ENCODE measurements at regions not wholly inside any gene's neighbourhood (a gene's known extent, or its start where the extent isn't known, plus 50 kb on each side); places are given as distances from the start of the nearest gene placed in this dataset.

GRCh38 chr3:27802425-27802824, 80.3 kb upstream of the EOMES start (continued):
- TF ChIP-seq FOXP4 (CRISPR knock-in tag; IDR thresholded peaks at IDR 0.05; ENCODE audit: borderline replicate concordance), result no peak
- no peak for TF ChIP-seq ELF4 (CRISPR knock-in tag; IDR thresholded peaks at IDR 0.05)
- TF ChIP-seq TAF15 (IDR thresholded peaks at IDR 0.05; ENCODE audit: low read depth, low read length), result no peak
- TF ChIP-seq SMARCB1 (IDR thresholded peaks at IDR 0.05; ENCODE audit: insufficient read length, low read depth), result no peak
- no peak for TF ChIP-seq PYGO2 (tag; IDR thresholded peaks at IDR 0.05)
- TF ChIP-seq MED1 (CRISPR knock-in tag; IDR thresholded peaks at IDR 0.05; ENCODE audit: borderline replicate concordance), result no peak
- TF ChIP-seq CHAMP1 (IDR thresholded peaks at IDR 0.05), result no peak

- DNase-seq (ENCODE audit: extremely low read depth in 1 of 4, low spot score in 3 of 4), result no peak
- H3K4me2 ChIP-seq (ENCODE audit: insufficient read depth, low read length), result no peak overlapping the region
- no TSS peak for BruUV-seq (replicated peaks)
- H2AFZ ChIP-seq (ENCODE audit: low read depth, low read length), result no peak overlapping the region
- no peaks in the 10 kb centered on the region for H3K4me1 ChIP-seq (replicated peaks in 1 of 2; ENCODE audit: control insufficient read depth in 2 of 2, insufficient read depth in 2 of 2, low read length in 2 of 2)
- POLR2A ChIA-PET, result interaction anchor here (0.9 kb wide), 1 partner anchor 27 kb away, joined by 3 read pairs; no protein-coding TSS in a partner anchor
- H4K20me1 ChIP-seq (replicated peaks; ENCODE audit: control insufficient read depth, insufficient read depth, low read length), result no peaks in the 10 kb centered on the region
- no peak for ATAC-seq
- in situ Hi-C loops (cut with MboI) (no loop called here), intact Hi-C loops (cut with micrococcal nuclease) (no loop called here)
- H3K4me3 ChIP-seq, result no peak overlapping the region
- no peak overlapping the region for H3K27ac ChIP-seq (ENCODE audit: extremely low read depth, low read depth, low read length)
- CTCF ChIA-PET (ENCODE audit: low intra/inter-chr PET ratio), result no interaction called here
- H3K27me3 ChIP-seq (ENCODE audit: control insufficient read depth in 2 of 2, insufficient read depth in 2 of 2, low read length in 2 of 2), result no peaks in the 10 kb centered on the region
- H3K36me3 ChIP-seq (ENCODE audit: control insufficient read depth, insufficient read depth, low read length), result no peaks in the 10 kb centered on the region
- no peak overlapping the region for H3K9ac ChIP-seq (ENCODE audit: insufficient read depth in 1 of 2, low read depth in 2 of 2, low read length in 2 of 2)
- no peaks in the 10 kb centered on the region for H3K9me1 ChIP-seq (ENCODE audit: control insufficient read depth, insufficient read depth, low read length)
- H3K9me3 ChIP-seq (replicated peaks; ENCODE audit: control insufficient read depth, insufficient read depth, low read depth, low read length), result no peaks in the 10 kb centered on the region
- FAIRE-seq, result no peak
- H3K79me2 ChIP-seq (ENCODE audit: control insufficient read depth, insufficient read depth, low read length), result no peaks in the 10 kb centered on the region
- TF ChIP-seq MLLT1 (IDR thresholded peaks at IDR 0.05), result no peak
- TF ChIP-seq HBP1 (CRISPR knock-in tag; IDR thresholded peaks at IDR 0.05), result no peak
- no peak for TF ChIP-seq DMBX1 (CRISPR knock-in tag; IDR thresholded peaks at IDR 0.05; ENCODE audit: borderline replicate concordance)
- TF ChIP-seq RB1 (IDR thresholded peaks at IDR 0.05; ENCODE audit: low read depth), result no peak
- no peak for TF ChIP-seq ZNF551 (CRISPR knock-in tag; IDR thresholded peaks at IDR 0.05)
- no peak for TF ChIP-seq ZNF511 (CRISPR knock-in tag; IDR thresholded peaks at IDR 0.05)
- no peak for TF ChIP-seq CHD2 (IDR thresholded peaks at IDR 0.05; ENCODE audit: low read depth, low read length)
These were observed 80.7 kb upstream of the EOMES start for GRCh38 chr3:27802849-27803248.

All from K562 (cell line).